Fibroblast of mammary gland (primary cell): ENCODE measurements at regions not wholly inside any gene's neighbourhood (a gene's known extent, or its start where the extent isn't known, plus 50 kb on each side); places are given as distances from the start of the nearest gene placed in this dataset.

ENCODE experiments used
- DNase-seq: peaks from one replicate; pipeline ENCODE4 v3.0.0-alpha.2; 2010; ENCODE audit warnings: low read depth
- H3K4me3 ChIP-seq: 2 replicates; pipeline ENCODE4 v1.5.1; 2011; ENCODE audit warnings: low read depth, mild to moderate bottlenecking, low read length, moderate library complexity; ENCODE audit not compliant: control insufficient read depth
- CTCF ChIP-seq: conservative IDR thresholded peaks from 2 replicates; pipeline ENCODE4 v1.5.1; 2011; ENCODE audit warnings: low read depth, low read length, inconsistent platforms; ENCODE audit not compliant: control insufficient read depth, insufficient read depth

- H3K4me3 ChIP-seq, result no peak overlapping the region
- no peak for TF ChIP-seq CTCF
- DNase-seq, result no peak
Observed at GRCh38 chr14:53628732-53629430, 327.7 kb downstream of the BMP4 start.

GRCh38 chr14:53628261-53628660, 328.4 kb downstream of the BMP4 start:
- H3K4me3 ChIP-seq, result no peak overlapping the region
- TF ChIP-seq CTCF, result no peak
- no peak for DNase-seq

- no peak for TF ChIP-seq CTCF
- H3K4me3 ChIP-seq, result no peak overlapping the region
- DNase-seq, result no peak
Observed at GRCh38 chr14:53626761-53627160, 329.9 kb downstream of the BMP4 start.

- no peak for TF ChIP-seq CTCF
- H3K4me3 ChIP-seq, result no peak overlapping the region
- DNase-seq, result no peak
Observed at GRCh38 chr14:53622447-53622846, 334.2 kb downstream of the BMP4 start.

GRCh38 chr14:53621921-53622320, 334.7 kb downstream of the BMP4 start:
- no peak overlapping the region for H3K4me3 ChIP-seq
- no peak for TF ChIP-seq CTCF
- DNase-seq, result no peak

GRCh38 chr14:53621433-53621832, 335.2 kb downstream of the BMP4 start:
- no peak overlapping the region for H3K4me3 ChIP-seq
- TF ChIP-seq CTCF, result no peak
- DNase-seq, result no peak

GRCh38 chr14:53620890-53621289, 335.7 kb downstream of the BMP4 start:
- no peak for TF ChIP-seq CTCF
- H3K4me3 ChIP-seq, result no peak overlapping the region
- DNase-seq, result no peak
